NCI-H774 (cell line): ENCODE measurements at regions not wholly inside any gene's neighbourhood (a gene's known extent, or its start where the extent isn't known, plus 50 kb on each side); places are given as distances from the start of the nearest gene placed in this dataset.
"Not testable (repeated sequence)": the region's sequence is repeated elsewhere in the genome, so short reads cannot be mapped to it uniquely, and the experiment has no call there.

ENCODE experiments used
- DNase-seq: peaks from one replicate; lab custom pipeline; 2025; lab: John Stamatoyannopoulos, UW

DNA sequence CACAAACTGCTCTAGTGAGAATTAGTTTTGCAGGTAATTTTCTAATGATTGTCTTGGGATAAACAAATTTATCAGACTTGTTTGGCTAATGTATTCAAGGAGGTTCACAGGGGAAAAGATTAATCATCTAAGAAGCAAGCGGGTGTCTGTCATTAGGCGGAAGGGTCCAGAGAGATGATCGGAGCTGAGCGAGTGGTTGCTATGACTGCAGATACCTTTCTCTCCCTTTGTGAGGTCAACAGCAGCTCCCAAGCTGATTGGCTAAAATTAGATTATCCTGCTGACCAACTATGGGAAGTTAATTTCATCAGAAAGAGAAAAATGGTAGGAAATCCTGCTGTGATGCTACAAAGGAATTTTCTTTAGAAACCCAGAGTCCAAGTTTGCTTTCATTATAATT is 276.0 kb downstream of the SOX2 start:
- no peak for DNase-seq

DNA sequence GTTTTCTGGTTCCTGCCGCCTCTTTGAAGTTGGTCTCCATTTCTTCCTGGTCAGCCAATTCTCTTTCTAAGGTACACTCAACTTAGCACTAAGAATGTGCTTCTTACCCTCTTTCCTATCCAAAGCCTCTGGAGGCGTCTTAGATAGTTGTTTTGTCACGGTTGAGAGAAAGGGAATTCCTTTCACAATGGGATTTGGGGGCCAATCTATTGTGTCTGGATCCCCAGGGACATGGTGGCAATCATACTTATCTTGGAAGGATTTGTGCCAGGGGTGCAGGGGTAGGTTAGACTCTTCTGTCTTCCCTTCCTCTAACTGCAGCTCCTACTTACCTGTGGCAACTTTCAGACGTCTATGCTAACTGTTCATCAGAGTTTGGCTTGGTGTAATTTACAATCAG is 287.1 kb downstream of the SOX2 start:
- DNase-seq = no peak

DNA sequence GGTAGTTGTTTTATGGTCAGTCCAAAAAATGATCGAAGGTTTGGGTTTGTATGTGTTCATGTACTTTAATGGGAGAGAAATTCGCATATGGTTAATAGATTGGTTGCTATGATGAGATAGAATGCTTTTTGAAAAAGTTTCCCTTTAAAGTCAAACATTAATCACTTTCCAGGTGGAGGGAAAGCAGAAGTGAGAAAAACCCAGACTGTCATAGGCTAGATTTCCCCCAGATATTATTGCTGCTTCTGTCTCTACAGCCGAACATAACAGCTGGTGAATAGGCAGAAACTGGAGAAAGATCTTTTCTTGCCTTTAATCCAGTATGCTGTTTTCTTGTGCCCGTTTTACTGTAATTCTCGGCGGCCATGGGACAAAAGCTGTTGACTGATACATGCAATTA is 287.6 kb downstream of the SOX2 start:
- DNase-seq = no peak

DNA sequence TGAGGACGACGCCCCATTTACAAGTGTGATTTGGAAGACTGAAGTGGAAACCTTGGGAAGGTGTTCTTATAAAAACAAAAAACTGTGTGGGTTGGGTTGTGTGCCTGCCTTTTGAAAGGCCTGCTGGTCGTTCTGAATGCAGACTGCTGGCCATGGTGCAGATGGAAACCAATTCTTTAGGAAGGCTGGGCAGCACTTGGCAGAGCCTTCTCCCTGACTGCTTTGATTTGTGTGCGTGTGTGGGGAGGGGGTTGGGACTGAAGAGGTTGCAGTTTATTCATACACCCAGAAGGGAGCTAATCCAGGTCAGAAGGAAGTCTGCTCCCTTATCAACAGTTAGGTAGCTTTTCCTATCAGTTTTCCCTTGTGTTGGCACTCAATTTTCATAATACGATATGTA is 288.7 kb downstream of the SOX2 start:
- no peak for DNase-seq

DNA sequence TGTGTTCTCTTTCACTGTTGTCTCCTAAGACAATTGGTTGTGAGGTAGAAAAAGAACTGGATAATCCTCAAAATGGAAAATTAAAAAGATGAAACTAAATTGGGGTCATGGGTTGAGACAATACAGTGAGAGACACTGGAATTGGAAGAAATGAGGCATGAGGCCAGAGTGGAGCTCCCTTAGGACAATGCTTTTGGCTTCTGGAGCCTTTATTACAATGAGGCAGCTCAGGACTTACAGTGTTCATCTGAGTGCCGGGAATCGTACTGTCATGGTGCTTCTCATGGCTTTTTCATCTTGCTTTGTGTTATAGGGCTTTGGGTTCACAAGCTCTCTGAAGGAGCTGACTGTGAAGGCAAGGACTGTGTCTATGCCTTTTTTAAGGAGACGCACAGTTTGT is 293.5 kb downstream of the SOX2 start:
- DNase-seq = no peak

DNA sequence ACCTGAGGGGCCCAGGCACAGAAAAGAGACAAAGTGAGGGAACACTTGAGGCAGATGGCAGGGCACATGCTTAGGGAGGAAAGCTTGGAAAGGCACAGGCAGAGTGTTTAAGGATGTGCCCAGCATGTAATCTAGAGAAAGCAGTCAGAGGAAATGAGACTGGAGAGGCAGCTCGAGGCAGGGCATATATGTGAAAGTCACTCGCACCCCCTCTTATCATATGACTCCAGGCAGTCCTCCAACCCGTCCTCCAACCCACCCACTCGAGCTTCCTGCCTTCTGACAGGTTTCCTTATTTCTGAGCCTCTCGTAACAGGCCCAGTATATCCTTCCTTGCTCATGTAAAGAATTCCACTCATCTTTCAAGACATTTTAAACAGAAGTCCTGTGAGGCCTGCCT is 294.0 kb downstream of the SOX2 start:
- no peak for DNase-seq

DNA sequence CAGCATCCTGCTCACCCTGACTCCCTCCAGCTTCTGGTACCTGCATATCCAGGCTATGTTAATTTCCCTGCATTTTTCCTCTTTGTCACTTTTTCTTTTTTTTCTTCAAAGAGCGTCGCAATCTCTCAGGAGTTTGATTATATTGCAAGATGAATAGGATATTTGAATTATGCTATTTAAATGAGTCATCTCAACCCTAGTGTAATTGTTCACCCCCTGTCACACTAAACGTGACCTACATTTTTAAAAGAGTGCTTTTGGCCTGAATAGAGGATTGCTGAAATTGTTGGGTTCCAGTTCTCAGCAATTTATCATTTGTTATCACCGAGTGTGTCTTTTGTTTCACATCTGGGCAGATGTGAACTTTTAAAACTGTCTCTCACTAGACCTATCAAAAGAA is 294.7 kb downstream of the SOX2 start:
- DNase-seq = no peak

DNA sequence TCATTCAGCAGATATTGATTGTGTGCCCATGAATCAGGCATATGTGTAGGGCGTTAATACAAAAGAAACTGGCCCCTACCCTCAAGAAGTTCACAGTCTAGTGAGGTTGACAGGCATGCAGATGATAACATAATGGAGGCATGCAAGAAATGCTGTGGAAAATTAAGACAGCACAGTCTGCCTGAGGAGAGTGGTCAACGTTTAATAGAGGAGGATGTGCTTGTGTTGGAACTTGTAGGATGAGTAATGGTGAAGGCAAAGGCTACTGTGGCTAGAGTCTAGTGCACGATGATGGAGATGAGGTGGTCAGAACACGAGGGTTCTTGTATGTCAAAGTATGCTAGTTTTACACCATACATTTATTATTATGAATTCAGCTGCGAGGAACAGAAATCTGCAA is 295.7 kb downstream of the SOX2 start:
- no peak for DNase-seq

DNA sequence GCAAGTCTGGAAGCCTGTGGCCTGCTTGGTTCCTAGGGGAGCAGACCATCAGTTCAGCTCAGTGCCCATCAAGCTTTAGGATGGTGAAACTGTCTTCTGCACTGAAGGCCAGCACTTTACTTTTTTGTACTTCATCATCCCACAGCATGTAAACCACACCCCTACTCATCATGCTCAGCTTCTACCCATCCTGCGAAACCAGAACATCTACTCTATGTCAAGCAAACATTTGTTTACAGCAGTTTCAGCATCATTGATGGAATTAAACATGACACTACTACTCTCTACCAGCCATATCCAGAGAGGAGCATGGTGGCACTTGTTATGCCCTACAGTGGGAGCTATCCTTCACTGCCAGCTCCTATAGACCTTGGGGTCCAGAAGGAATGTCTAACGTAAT is 306.6 kb downstream of the SOX2 start:
- DNase-seq = no peak

DNA sequence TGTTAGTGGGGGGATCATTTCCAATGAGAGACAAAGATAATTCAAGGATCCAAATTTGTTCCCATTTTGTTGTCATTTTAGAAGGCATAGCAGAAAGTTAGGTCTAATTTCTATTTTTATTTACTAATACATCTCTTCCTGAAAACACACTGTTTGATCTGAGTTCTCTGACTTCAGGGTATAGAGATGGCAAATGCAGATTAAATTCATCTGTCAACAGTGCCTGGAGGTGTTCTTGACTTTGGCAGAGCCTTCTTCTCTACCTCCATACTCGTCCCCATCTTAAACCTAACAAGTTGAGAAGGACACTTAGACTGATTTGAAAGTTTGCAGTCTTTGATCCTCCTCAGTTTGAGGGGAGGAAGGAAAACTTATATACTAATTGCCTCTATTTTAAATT is 308.2 kb downstream of the SOX2 start:
- DNase-seq = no peak

DNA sequence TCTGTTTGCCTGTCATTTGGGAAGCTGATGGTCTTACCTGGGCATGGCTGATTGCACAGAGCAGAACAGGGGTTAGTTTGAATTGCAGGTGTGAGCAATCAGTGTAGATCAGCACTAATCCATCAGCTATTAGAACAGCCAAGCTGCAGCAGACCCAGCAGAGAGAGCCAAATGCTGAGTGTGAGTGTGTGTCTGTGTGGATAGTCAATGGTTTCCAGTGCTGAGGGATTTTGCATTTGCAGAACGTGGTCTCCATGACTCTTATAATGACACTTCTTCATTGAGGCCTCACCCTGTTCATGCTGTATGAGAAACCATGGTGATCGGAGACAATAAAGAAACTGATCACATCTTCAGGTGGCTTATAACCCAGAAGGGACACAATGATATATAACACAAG is 312.1 kb downstream of the SOX2 start:
- no peak for DNase-seq

DNA sequence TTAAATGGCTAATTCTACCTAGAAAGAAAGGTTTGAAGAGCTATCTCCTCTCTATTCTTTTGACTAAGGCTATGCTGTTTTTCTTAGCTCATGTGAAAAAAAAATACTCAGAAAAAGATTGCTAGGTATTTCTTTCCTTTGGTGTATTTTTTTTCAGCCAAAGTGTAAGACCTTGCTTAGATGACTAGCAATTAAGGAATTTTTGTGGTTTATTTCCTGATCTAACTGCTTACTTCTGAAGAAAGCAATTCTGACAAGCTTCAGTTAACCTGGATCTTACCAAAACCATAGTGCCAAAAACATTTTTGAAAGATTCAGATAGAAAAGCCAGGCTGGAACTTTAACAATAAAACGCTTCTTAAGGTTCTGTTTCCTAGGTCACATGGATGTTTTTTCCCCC is 315.6 kb downstream of the SOX2 start:
- no peak for DNase-seq

DNA sequence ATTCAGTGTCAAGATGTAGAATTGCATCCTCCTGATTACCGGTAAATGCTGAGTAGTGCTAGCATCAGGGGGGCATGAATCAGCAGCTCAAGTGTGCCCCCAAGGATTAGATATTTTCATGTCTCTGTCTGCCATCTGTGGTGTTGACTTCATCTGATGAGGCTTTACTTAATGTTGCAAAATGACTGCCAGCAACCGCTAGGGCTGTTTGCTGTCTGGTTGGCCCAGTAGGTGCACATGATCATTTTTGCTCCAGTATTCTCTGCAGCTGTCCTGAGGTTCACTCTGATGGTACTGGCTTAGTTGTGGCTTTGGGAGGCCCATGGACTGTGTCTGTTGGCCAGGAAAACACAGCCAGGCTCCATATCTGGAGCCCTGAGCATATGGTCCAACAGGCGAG is 316.4 kb downstream of the SOX2 start:
- DNase-seq = no peak

DNA sequence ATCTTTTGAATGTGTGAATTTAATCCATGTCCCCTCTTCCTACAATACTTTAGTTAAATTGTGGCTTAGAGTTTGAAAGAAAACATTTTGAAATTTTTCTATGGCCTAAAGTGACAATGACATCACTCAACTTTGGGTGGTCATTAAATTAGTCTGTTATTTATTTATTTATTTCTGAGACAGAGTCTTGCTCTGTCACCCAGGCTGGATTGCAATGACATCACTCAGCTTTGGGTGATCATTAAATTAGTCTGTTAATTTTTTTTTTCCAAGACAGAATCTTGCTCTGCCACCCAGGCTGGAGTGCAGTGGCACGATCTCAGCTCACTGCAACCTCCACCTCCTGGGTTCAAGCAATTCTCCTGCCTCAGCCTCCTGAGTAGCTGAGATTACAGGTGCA is 322.5 kb downstream of the SOX2 start:
- DNase-seq = not testable (repeated sequence)

DNA sequence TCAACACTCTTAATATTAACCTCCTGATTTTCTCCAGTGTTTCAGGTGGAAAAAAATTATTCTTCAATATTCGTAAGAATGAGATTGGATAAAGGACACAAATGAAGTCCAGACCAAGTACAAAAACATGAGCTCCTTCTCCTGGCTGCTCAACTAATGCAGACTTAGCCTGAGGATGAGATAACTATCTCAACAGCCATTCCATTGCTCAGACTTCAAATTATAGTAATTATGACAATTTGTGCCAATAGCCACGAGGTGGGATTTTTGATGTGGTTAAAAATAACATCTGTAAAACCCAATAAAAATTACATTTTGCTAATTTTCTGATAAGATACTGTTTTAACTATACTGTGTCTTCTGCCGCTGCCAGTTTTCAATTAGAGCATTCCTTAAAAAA is 323.6 kb downstream of the SOX2 start:
- no peak for DNase-seq

DNA sequence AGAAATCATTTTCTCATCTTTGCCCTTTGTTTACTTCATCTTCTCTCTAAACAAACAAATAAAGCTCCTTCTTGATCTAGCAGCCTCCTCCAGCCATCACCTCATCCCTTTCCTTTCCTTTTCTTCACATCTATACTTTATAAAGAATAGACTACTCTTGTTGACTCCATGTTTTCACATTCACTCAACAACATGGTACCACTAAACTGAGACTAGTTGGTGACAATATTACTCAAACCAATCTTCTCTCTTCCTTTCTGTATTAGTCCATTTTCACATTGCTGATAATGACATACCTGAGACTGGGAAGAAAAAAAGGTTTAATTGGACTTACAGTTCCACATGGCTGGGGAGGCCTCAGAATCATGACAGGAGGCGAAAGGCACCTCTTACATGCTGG is 324.7 kb downstream of the SOX2 start:
- no peak for DNase-seq

DNA sequence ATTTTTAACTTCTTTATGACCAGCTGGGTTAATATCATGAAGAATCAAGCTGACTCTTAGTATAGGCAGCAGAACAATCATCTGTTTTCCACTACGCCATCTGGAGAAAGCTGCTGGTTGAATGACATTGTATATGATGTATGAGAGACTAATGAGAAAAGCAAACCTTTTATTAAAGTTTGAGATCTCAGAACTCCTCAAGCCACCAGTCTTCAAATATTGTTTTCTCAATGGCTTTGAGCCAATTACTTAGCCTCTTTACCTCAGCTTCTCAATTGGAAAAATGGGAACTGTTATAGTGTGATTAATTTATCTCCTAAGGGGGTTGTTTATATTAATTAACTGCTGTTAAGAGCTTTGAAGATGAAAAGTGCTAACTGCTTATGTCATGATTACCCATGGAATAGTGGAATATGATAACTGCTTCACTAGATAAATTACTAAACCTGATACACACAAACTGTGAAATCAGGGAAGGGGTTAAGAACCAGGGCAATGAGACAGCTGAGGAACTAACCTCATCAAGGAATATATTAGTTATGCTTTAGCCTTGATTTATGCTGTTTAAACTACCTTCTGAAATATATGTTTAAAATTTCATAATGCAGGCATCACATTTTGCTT is 330.1 kb downstream of the SOX2 start:
- no peak for DNase-seq

DNA sequence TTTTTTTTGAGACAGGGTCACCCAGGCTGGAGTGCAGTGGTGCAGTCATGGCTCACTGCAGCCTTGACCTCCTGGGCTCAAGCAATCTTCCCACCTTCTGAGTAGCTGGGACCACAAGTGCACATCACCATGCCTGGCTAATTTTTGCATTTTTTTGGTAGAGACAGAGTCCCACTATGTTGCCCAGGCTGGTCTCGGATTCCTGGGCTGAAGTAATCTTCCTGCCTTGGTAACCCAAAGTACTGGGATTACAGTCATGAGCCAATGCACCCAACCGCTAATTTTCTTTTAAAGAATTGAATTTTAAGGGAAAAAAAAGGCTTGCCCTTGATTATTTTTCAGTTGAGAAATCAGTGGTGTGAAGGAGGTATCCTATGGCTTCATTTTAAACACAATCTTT is 334.0 kb downstream of the SOX2 start:
- DNase-seq = no peak

DNA sequence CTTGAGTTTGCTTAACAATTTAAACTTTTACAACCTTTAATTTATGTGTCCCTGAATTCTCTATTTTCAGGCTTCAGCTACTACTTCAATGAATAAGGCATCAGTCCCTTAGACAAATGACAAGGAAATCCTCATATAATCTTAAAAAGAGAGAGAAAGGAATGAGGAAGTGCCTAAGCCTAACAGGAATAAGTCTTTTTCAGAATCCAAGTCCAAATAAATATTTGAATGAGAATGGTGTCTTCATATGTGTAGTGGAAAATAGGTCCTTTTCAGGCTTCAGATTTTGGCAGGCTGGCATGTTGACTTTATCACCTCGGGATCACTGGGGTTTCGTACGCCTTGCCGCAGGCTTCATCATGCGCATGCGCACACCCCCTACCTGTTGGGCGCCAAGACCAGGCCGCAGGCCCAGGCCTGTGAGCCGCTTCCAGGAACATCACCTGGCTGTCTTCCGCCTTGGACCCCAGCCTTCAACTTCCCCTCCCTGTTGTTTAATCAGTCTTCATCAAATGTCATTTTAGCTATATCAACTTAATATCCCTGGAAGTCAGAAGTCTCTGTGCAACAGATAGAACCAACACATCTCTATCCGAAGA is 334.5 kb downstream of the SOX2 start:
- DNase-seq = no peak

DNA sequence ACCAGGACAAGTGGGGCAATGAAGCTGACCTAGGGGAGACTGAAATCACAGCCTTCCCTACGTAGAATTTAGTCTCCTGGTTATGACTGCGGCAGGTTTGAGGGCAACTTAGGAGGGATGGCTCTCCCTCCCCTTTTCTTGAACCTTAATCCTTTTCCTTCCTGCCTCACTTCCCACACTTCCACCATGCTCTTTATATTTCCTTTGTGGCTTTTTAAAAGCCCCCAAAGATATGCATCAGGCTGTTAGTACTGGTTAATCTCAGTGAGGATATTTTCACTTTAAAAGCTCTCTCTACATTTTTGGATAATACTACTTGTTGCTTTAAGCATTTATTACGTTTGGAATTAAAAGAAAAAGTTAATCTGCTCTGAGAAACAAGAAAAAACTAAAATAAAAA is 339.2 kb downstream of the SOX2 start:
- no peak for DNase-seq

DNA sequence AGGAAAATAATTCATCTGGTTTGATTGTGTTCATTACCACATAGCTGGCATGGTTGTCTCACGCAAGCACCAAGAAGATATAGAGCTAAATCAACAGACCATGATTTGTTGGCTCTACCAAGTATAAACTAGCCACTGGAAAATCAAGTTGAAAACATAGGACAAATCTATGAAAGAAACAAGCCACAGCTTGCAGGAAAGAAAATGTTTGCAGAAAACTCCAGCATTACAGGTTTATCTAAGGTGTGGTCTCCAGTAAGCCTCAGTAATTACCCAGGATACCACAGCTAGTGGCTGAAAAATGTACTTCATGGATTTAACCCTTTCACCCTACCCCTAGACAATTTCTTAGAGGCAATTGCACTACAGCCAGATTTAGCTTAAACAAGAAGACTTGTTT is 340.6 kb downstream of the SOX2 start:
- no peak for DNase-seq

DNA sequence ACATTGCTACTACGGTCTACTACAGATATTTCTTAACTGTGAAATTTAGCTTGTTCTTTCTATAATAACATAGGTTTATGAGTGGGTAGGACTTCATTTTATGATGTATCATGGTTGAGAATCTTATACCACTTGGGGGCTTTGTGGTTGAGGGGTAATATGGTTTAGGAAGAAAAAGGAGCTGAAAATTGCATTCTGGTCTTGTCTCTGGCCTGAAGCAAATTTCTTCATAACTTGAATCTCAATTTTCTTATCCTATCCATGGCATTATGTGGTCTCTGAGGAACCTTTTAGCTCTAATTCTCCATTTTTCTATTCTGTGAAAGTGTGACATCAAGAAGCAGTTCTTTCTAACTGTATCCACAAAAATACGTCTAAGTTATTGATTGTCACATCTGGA is 341.0 kb downstream of the SOX2 start:
- DNase-seq = no peak

DNA sequence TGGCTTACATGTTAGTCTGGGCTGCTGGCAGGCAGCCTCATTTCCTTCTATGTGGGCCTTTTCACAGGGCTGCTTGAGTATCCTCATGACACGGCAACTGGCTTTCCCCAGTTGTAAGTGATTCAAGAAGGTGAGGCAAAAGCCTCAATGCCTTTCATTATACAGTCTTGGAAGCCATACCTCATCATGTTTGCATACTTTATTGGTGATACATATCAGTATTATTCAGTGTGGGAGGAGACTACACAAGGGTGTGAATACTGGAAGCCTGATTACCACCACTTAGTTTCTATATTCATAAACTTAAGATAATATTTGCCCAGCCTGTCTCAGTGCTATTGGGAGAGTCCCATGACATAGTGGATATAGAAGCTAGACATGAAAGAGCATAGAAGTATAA is 346.8 kb downstream of the SOX2 start:
- DNase-seq = no peak

DNA sequence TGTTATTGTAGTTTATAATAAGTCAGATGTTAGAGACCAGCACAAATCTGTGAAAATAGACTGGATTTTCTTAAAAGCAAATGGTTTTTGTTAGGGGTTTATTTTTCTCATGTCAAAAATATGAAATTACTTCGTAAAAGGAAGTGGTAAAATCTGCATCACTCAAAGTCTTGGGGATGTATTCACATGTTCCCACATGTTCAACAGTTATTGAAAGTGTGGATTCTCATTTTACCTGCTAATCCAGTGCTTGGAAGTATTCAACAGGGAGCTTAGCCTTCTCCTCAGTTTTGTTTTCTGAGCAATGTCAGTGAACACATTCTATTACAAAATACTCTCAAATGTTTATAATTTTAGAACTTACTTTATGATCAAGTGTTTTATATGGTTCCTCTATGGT is 352.0 kb downstream of the SOX2 start:
- DNase-seq = no peak

DNA sequence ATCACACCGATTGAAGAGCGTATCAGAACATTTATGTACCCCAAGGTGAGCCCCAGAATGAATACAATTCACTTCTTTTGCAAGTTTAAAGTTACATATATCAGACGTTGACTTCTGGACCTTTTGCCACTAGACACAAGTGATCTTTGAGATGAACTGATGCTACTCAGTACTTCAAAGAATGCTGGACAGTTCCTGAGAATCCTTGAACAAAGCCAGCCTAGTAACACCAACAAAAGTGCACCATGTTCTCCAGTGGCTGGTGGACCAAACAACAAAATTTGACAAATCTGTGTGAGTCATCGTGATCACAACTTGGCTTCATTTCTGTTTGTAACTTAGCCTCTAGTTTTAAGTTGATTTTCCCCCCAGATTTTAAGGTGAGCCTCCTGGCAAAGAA is 355.7 kb downstream of the SOX2 start:
- DNase-seq = no peak
